Stomach (tissue), 8 donors: ENCODE measurements at regions not wholly inside any gene's neighbourhood (a gene's known extent, or its start where the extent isn't known, plus 50 kb on each side); places are given as distances from the start of the nearest gene placed in this dataset.

Source experiments
- DNase-seq, 2 donors: peaks; one replicate each; pipeline versions ENCODE4 v3.0.0 to v3.0.0-alpha.2; 2013 to 2019
- H3K27ac ChIP-seq, 5 donors: fragments of 200-600 bp in 4 of 5; sonication (generic) in 4 of 5; one replicate each; pipeline ENCODE4 v1.5.1; 2013 to 2019; ENCODE audit warnings: mild to moderate bottlenecking in 1 of 5, moderate library complexity in 1 of 5
- H3K27me3 ChIP-seq, 3 donors: fragments of 200-600 bp; sonication (generic); one replicate each; pipeline ENCODE4 v1.5.1; 2017 to 2019; ENCODE audit warnings: mixed run types in 1 of 3
- H3K36me3 ChIP-seq, 4 donors: fragments of 200-600 bp; sonication (generic); 1 replicate in 3 of 4; 2 replicates in 1 of 4; pipeline ENCODE4 v1.5.1; 2016 to 2019
- H3K4me1 ChIP-seq, 4 donors: fragments of 200-600 bp; sonication (generic); one replicate each; pipeline ENCODE4 v1.5.1; 2016 to 2019
- H3K4me3 ChIP-seq, 4 donors: fragments of 200-600 bp; sonication (generic) in 3 of 4; one replicate each; pipeline ENCODE4 v1.5.1; 2016 to 2019; ENCODE audit warnings: mild to moderate bottlenecking in 1 of 4
- H3K9me3 ChIP-seq, 4 donors: fragments of 200-600 bp; sonication (generic); one replicate each; pipeline ENCODE4 v1.5.1; 2016 to 2019
- CTCF ChIP-seq, 7 experiments: fragments of 450-650 bp in 4 of 7; fragments of 200-600 bp in 3 of 7; sonication (generic) in 3 of 7; IDR thresholded peaks; one replicate each; pipeline ENCODE4 v1.5.1; 2016 to 2019; ENCODE audit warnings: antibody characterized with exemption in 7 of 7, control low read depth in 2 of 7, mild to moderate bottlenecking in 1 of 7
- EP300 ChIP-seq: sonication (generic); formaldehyde crosslinking; IDR thresholded peaks from one replicate; pipeline ENCODE4 v1.6.1; 2017; ENCODE audit warnings: antibody characterized with exemption
- POLR2A ChIP-seq, 4 donors: fragments of 450-650 bp; IDR thresholded peaks; one replicate each; pipeline ENCODE4 v1.6.1; 2016; ENCODE audit warnings: antibody characterized with exemption in 4 of 4, control low read depth in 2 of 4, mild to moderate bottlenecking in 1 of 4, moderate library complexity in 1 of 4
- POLR2AphosphoS5 ChIP-seq, 3 donors: sonication (generic); formaldehyde crosslinking; IDR thresholded peaks; one replicate each; pipeline ENCODE4 v1.6.1; 2016; ENCODE audit warnings: antibody characterized with exemption in 3 of 3
- WGBS, 5 donors: extraction: QIAGEN DNeasy Blood & Tissue Kit in 3 of 5; methylation state at CpG; one replicate each; pipeline versions ENCODE4 v1.1.5 to v1.1.7; 2013 to 2018; 5-methylcytosine and 5-hydroxymethylcytosine counted together
- intact Hi-C: fragments of 100-400 bp; cut with DNase I; formaldehyde crosslinking; loops from one replicate; pipeline ENCODE4 v1.15.1; 2023; ENCODE audit warnings: low total_unique reads
- donor health status: healthy with polysubstance abuse.
- donor health status: Bipolar disorder and iron deficiency.
- donor health status: healthy.

GRCh38 chr1:237983496-237983895 lies 92.8 kb upstream of the ZP4 start:
- intact Hi-C loops = no loop called here
- H3K36me3 ChIP-seq = no peaks in the 10 kb centered on the region
- no peaks in the 10 kb centered on the region for H3K27me3 ChIP-seq
- H3K27ac ChIP-seq = no peak overlapping the region
- DNase-seq = no peak
- TF ChIP-seq CTCF (IDR thresholded peaks at IDR 0.05) = no peak
- TF ChIP-seq EP300 = no peak
- H3K4me1 ChIP-seq = no peaks in the 10 kb centered on the region
- no peaks in the 10 kb centered on the region for H3K9me3 ChIP-seq
- H3K4me3 ChIP-seq = no peak overlapping the region
- WGBS, 5 donors = 38 to 67% (median 50%) methylated on average over 2 of the region's 2 CpGs

- TF ChIP-seq CTCF (IDR thresholded peaks at IDR 0.05) = no peak
- TF ChIP-seq POLR2AphosphoS5 (IDR thresholded peaks at IDR 0.05) = no peak
- no peak for TF ChIP-seq POLR2A (IDR thresholded peaks at IDR 0.05)
- no peak for TF ChIP-seq EP300
- no peak for DNase-seq
- no peak overlapping the region for H3K27ac ChIP-seq
- H3K4me3 ChIP-seq = no peak overlapping the region
- 66 to 81% (median 78%) methylated on average over 3 of the region's 3 CpGs for WGBS, 5 donors
- H3K4me1 ChIP-seq = no peaks in the 10 kb centered on the region
- H3K36me3 ChIP-seq = no peaks in the 10 kb centered on the region
- H3K27me3 ChIP-seq = no peaks in the 10 kb centered on the region
- no peaks in the 10 kb centered on the region for H3K9me3 ChIP-seq
- intact Hi-C loops = no loop called here
Measured at GRCh38 chr1:237981223-237981622, 90.5 kb upstream of the ZP4 start.

- H3K4me1 ChIP-seq = no peaks in the 10 kb centered on the region
- H3K4me3 ChIP-seq = no peak overlapping the region
- no peaks in the 10 kb centered on the region for H3K27me3 ChIP-seq
- H3K27ac ChIP-seq = no peak overlapping the region
- WGBS, 5 donors = 31 to 67% (median 52%) methylated on average over 1 of the region's 1 CpG
- intact Hi-C loops = no loop called here
- DNase-seq = no peak
- no peak for TF ChIP-seq CTCF (IDR thresholded peaks at IDR 0.05)
- no peak for TF ChIP-seq EP300
- no peak for TF ChIP-seq POLR2AphosphoS5 (IDR thresholded peaks at IDR 0.05)
- TF ChIP-seq POLR2A (IDR thresholded peaks at IDR 0.05) = no peak
- no peaks in the 10 kb centered on the region for H3K36me3 ChIP-seq
- H3K9me3 ChIP-seq = no peaks in the 10 kb centered on the region
Measured at GRCh38 chr1:237976331-237976730, 85.6 kb upstream of the ZP4 start.

- no peaks in the 10 kb centered on the region for H3K9me3 ChIP-seq
- H3K27me3 ChIP-seq = no peaks in the 10 kb centered on the region
- intact Hi-C loops = no loop called here
- DNase-seq = no peak
- TF ChIP-seq POLR2AphosphoS5 (IDR thresholded peaks at IDR 0.05) = no peak
- no peak for TF ChIP-seq POLR2A (IDR thresholded peaks at IDR 0.05)
- TF ChIP-seq EP300 = no peak
- no peak for TF ChIP-seq CTCF (IDR thresholded peaks at IDR 0.05)
- H3K27ac ChIP-seq = no peak overlapping the region
- no peaks in the 10 kb centered on the region for H3K36me3 ChIP-seq
- no peak overlapping the region for H3K4me3 ChIP-seq
- no peaks in the 10 kb centered on the region for H3K4me1 ChIP-seq
- 9 to 45% (median 35%) methylated on average over 1 of the region's 1 CpG for WGBS, 5 donors
Measured at GRCh38 chr1:237975903-237976302, 85.2 kb upstream of the ZP4 start.

GRCh38 chr1:237975376-237975775 lies 84.7 kb upstream of the ZP4 start:
- Histone ChIP-seq H3K4me1 (no peaks in the 10 kb centered on the region), H3K27me3 (no peaks in the 10 kb centered on the region), H3K27ac (no peak overlapping the region), H3K4me3 (no peak overlapping the region), H3K36me3 (no peaks in the 10 kb centered on the region), H3K9me3 (no peaks in the 10 kb centered on the region)
- DNase-seq = no peak
- intact Hi-C loops = no loop called here
- no peak for TF ChIP-seq POLR2A (IDR thresholded peaks at IDR 0.05)
- no peak for TF ChIP-seq POLR2AphosphoS5 (IDR thresholded peaks at IDR 0.05)
- no peak for TF ChIP-seq CTCF (IDR thresholded peaks at IDR 0.05)
- TF ChIP-seq EP300 = no peak
